GM23338 (cell line): ENCODE measurements at regions not wholly inside any gene's neighbourhood (a gene's known extent, or its start where the extent isn't known, plus 50 kb on each side); places are given as distances from the start of the nearest gene placed in this dataset.
A peak's percentile ranks its signal among the peaks of the same experiment; 100 is the strongest.

Experiments used
- ATAC-seq: fragments of 200-7000 bp; cut with Tn5 transposase; 3 replicates; pipeline ENCODE4 v1.9.1; 2020
- DNase-seq: peaks from one replicate; pipeline ENCODE4 v3.0.0-alpha.2; 2015; ENCODE audit warnings: low spot score
- H2AFZ ChIP-seq: fragments of 200-600 bp; sonication (generic); 2 replicates; pipeline ENCODE4 v1.8.0; 2016; ENCODE audit warnings: antibody characterized with exemption, mild to moderate bottlenecking, moderate library complexity
- H3F3A ChIP-seq: fragments of 200-600 bp; sonication (generic); replicated peaks from 2 replicates; pipeline ENCODE4 v1.8.0; 2017; ENCODE audit warnings: antibody characterized with exemption, mixed run types, low read depth
- H3K27ac ChIP-seq: fragments of 200-600 bp; sonication (generic); 2 replicates; pipeline ENCODE4 v1.6.1; 2016; ENCODE audit warnings: low read depth
- H3K27me3 ChIP-seq: fragments of 200-600 bp; sonication (generic); 2 replicates; pipeline ENCODE4 v1.8.0; 2016; ENCODE audit warnings: mild to moderate bottlenecking, mixed run types, moderate library complexity; ENCODE audit not compliant: insufficient read depth
- H3K36me3 ChIP-seq: fragments of 200-600 bp; sonication (generic); 2 replicates; pipeline ENCODE4 v1.8.0; 2016; ENCODE audit warnings: mild to moderate bottlenecking; ENCODE audit not compliant: insufficient read depth
- H3K4me1 ChIP-seq: fragments of 200-600 bp; sonication (generic); 2 replicates; pipeline ENCODE4 v1.8.0; 2016; ENCODE audit warnings: mild to moderate bottlenecking, moderate library complexity; ENCODE audit not compliant: insufficient read depth
- H3K4me2 ChIP-seq: fragments of 200-600 bp; sonication (generic); 2 replicates; pipeline ENCODE4 v1.7.1; 2017; ENCODE audit warnings: mixed run types
- H3K4me3 ChIP-seq: fragments of 200-600 bp; sonication (generic); 2 replicates; pipeline ENCODE4 v1.6.1; 2016; ENCODE audit warnings: mixed run types
- H3K79me2 ChIP-seq: fragments of 200-600 bp; sonication (generic); replicated peaks from 2 replicates; pipeline ENCODE4 v1.8.0; 2017; ENCODE audit warnings: mild to moderate bottlenecking; ENCODE audit not compliant: insufficient read depth
- H3K9me2 ChIP-seq: fragments of 200-600 bp; sonication (generic); 2 replicates; pipeline ENCODE4 v1.8.0; 2017; ENCODE audit not compliant: insufficient read depth
- H4K20me1 ChIP-seq: fragments of 200-600 bp; sonication (generic); replicated peaks from 2 replicates; pipeline ENCODE4 v1.8.0; 2017; ENCODE audit warnings: mild to moderate bottlenecking; ENCODE audit not compliant: insufficient read depth
- H3K27ac Mint-ChIP-seq: 2 replicates; pipeline ENCODE4 v1.8.0; 2020; ENCODE audit warnings: inconsistent platforms, mild to moderate bottlenecking, moderate library complexity, mixed read lengths
- H3K27me3 Mint-ChIP-seq: 3 replicates; pipeline ENCODE4 v1.8.0; 2022; ENCODE audit warnings: low read depth, mild to moderate bottlenecking, moderate library complexity, mixed read lengths, inconsistent platforms; ENCODE audit not compliant: insufficient read depth, poor library complexity
- H3K36me3 Mint-ChIP-seq: 3 replicates; pipeline ENCODE4 v1.8.0; 2021; ENCODE audit warnings: low read depth, mild to moderate bottlenecking, inconsistent platforms, moderate library complexity, mixed read lengths
- H3K4me1 Mint-ChIP-seq: 3 replicates; pipeline ENCODE4 v1.8.0; 2020; ENCODE audit warnings: mild to moderate bottlenecking, inconsistent platforms, mixed read lengths
- H3K4me3 Mint-ChIP-seq: 3 replicates; pipeline ENCODE4 v1.8.0; 2021; ENCODE audit warnings: moderate library complexity, mild to moderate bottlenecking, inconsistent platforms, mixed read lengths
- H3K9me3 Mint-ChIP-seq: 3 replicates; pipeline ENCODE4 v1.8.0; 2020; ENCODE audit warnings: moderate library complexity, mild to moderate bottlenecking, inconsistent platforms, mixed read lengths
- CREB1 ChIP-seq: fragments of 250-450 bp; sonication (Bioruptor Pico); IDR thresholded peaks from 2 replicates; pipeline ENCODE4 v1.5.0; 2020; ENCODE audit warnings: low read depth, mild to moderate bottlenecking, moderate library complexity
- ETS1 ChIP-seq: IDR thresholded peaks from 2 replicates; pipeline ENCODE4 v1.6.1; 2016; ENCODE audit warnings: antibody characterized with exemption
- EZH2phosphoT487 ChIP-seq: fragments of 200-600 bp; sonication (generic); IDR thresholded peaks from one replicate; pipeline ENCODE4 v1.8.1; 2018; ENCODE audit warnings: antibody characterized with exemption; ENCODE audit not compliant: unreplicated experiment
- JUNB ChIP-seq: IDR thresholded peaks from one replicate; pipeline ENCODE4 v1.6.1; 2016; ENCODE audit warnings: antibody characterized with exemption; ENCODE audit not compliant: unreplicated experiment
- NANOG ChIP-seq: IDR thresholded peaks from 2 replicates; pipeline ENCODE4 v1.6.1; 2016; ENCODE audit warnings: antibody characterized with exemption, borderline replicate concordance
- TF ChIP-seq, protein P1 (sequence below): fragments of 250-450 bp; sonication (Bioruptor Pico); IDR thresholded peaks from 2 replicates; pipeline ENCODE4 v1.5.0; 2020; ENCODE audit warnings: mild to moderate bottlenecking, moderate library complexity
- TF ChIP-seq, protein P2 (sequence below): IDR thresholded peaks from one replicate; pipeline ENCODE4 v1.6.1; 2018; ENCODE audit warnings: antibody characterized with exemption; ENCODE audit not compliant: unreplicated experiment

- Histone ChIP-seq H3K36me3 (no peaks in the 10 kb centered on the region), H2AFZ (no peak overlapping the region), H3K79me2 (no peaks in the 10 kb centered on the region), H3K4me1 (peaks cover 29% of the 10 kb centered on the region), H3K9me2 (no peaks in the 10 kb centered on the region), H3K27me3 (no peaks in the 10 kb centered on the region), H4K20me1 (no peaks in the 10 kb centered on the region), H3K27ac (no peak overlapping the region), H3K4me2 (no peak overlapping the region), H3K4me3 (no peak overlapping the region), H3F3A (no peaks in the 10 kb centered on the region)
- Mint-ChIP-seq H3K36me3 (no peaks in the 10 kb centered on the region), H3K9me3 (no peaks in the 10 kb centered on the region), H3K4me1 (peaks cover 30% of the 10 kb centered on the region), H3K27ac (peak overlapping the region; percentile 80; the same call in 1 of the 2 replicates), H3K27me3 (no peaks in the 10 kb centered on the region), H3K4me3 (no peak overlapping the region)
- ATAC-seq = no peak
- DNase-seq = no peak
- TF ChIP-seq ETS1 (no peak), NANOG (no peak), EZH2phosphoT487 (no peak), JUNB (no peak)
- TF ChIP-seq, protein P1, sequence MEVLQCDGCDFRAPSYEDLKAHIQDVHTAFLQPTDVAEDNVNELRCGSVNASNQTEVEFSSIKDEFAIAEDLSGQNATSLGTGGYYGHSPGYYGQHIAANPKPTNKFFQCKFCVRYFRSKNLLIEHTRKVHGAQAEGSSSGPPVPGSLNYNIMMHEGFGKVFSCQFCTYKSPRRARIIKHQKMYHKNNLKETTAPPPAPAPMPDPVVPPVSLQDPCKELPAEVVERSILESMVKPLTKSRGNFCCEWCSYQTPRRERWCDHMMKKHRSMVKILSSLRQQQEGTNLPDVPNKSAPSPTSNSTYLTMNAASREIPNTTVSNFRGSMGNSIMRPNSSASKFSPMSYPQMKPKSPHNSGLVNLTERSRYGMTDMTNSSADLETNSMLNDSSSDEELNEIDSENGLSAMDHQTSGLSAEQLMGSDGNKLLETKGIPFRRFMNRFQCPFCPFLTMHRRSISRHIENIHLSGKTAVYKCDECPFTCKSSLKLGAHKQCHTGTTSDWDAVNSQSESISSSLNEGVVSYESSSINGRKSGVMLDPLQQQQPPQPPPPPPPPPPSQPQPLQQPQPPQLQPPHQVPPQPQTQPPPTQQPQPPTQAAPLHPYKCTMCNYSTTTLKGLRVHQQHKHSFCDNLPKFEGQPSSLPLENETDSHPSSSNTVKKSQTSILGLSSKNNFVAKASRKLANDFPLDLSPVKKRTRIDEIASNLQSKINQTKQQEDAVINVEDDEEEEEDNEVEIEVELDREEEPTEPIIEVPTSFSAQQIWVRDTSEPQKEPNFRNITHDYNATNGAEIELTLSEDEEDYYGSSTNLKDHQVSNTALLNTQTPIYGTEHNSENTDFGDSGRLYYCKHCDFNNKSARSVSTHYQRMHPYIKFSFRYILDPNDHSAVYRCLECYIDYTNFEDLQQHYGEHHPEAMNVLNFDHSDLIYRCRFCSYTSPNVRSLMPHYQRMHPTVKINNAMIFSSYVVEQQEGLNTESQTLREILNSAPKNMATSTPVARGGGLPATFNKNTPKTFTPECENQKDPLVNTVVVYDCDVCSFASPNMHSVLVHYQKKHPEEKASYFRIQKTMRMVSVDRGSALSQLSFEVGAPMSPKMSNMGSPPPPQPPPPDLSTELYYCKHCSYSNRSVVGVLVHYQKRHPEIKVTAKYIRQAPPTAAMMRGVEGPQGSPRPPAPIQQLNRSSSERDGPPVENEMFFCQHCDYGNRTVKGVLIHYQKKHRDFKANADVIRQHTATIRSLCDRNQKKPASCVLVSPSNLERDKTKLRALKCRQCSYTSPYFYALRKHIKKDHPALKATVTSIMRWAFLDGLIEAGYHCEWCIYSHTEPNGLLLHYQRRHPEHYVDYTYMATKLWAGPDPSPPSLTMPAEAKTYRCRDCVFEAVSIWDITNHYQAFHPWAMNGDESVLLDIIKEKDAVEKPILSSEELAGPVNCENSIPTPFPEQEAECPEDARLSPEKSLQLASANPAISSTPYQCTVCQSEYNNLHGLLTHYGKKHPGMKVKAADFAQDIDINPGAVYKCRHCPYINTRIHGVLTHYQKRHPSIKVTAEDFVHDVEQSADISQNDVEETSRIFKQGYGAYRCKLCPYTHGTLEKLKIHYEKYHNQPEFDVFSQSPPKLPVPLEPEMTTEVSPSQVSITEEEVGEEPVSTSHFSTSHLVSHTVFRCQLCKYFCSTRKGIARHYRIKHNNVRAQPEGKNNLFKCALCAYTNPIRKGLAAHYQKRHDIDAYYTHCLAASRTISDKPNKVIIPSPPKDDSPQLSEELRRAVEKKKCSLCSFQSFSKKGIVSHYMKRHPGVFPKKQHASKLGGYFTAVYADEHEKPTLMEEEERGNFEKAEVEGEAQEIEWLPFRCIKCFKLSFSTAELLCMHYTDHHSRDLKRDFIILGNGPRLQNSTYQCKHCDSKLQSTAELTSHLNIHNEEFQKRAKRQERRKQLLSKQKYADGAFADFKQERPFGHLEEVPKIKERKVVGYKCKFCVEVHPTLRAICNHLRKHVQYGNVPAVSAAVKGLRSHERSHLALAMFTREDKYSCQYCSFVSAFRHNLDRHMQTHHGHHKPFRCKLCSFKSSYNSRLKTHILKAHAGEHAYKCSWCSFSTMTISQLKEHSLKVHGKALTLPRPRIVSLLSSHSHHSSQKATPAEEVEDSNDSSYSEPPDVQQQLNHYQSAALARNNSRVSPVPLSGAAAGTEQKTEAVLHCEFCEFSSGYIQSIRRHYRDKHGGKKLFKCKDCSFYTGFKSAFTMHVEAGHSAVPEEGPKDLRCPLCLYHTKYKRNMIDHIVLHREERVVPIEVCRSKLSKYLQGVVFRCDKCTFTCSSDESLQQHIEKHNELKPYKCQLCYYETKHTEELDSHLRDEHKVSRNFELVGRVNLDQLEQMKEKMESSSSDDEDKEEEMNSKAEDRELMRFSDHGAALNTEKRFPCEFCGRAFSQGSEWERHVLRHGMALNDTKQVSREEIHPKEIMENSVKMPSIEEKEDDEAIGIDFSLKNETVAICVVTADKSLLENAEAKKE = no peak
Measured at GRCh38 chr3:76684946-76685345, 355.0 kb upstream of the ROBO2 start.

DNA sequence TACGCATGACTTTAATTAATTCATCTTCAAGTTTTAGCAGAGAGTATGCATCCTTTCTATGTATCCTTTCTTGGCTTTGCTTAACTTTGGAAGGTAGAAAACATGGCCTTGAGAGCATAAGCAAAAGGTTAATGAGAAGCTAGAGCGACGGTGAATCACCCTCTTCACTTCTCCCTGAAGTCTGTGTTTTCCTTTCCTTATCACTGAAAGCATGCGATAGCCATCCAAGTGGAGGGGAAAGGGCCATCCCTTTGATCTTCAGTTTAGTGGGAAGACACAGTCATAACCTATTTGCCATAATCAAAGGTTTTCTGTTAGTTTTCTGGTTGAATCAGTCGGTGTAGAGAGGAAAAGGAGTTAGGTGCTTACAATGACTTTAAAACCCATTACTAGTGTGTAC, 354.0 kb upstream of the ROBO2 start:
- no peak overlapping the region for H3K4me3 ChIP-seq
- H4K20me1 ChIP-seq = no peaks in the 10 kb centered on the region
- DNase-seq = peak; percentile 23
- Mint-ChIP-seq H3K4me3 (no peak overlapping the region), H3K27ac (peak overlapping the region; percentile 85), H3K36me3 (no peaks in the 10 kb centered on the region), H3K4me1 (peaks cover 30% of the 10 kb centered on the region), H3K27me3 (no peaks in the 10 kb centered on the region), H3K9me3 (no peaks in the 10 kb centered on the region)
- no peak overlapping the region for H3K4me2 ChIP-seq
- H3K9me2 ChIP-seq = no peaks in the 10 kb centered on the region
- no peaks in the 10 kb centered on the region for H3K36me3 ChIP-seq
- ATAC-seq = no peak
- no peaks in the 10 kb centered on the region for H3K79me2 ChIP-seq
- no peaks in the 10 kb centered on the region for H3F3A ChIP-seq
- H3K4me1 ChIP-seq = peaks cover 29% of the 10 kb centered on the region
- H3K27ac ChIP-seq = no peak overlapping the region
- H2AFZ ChIP-seq = no peak overlapping the region; the same call in 1 of the 2 replicates
- H3K27me3 ChIP-seq = no peaks in the 10 kb centered on the region
- no peak for TF ChIP-seq JUNB
- TF ChIP-seq, protein P2, sequence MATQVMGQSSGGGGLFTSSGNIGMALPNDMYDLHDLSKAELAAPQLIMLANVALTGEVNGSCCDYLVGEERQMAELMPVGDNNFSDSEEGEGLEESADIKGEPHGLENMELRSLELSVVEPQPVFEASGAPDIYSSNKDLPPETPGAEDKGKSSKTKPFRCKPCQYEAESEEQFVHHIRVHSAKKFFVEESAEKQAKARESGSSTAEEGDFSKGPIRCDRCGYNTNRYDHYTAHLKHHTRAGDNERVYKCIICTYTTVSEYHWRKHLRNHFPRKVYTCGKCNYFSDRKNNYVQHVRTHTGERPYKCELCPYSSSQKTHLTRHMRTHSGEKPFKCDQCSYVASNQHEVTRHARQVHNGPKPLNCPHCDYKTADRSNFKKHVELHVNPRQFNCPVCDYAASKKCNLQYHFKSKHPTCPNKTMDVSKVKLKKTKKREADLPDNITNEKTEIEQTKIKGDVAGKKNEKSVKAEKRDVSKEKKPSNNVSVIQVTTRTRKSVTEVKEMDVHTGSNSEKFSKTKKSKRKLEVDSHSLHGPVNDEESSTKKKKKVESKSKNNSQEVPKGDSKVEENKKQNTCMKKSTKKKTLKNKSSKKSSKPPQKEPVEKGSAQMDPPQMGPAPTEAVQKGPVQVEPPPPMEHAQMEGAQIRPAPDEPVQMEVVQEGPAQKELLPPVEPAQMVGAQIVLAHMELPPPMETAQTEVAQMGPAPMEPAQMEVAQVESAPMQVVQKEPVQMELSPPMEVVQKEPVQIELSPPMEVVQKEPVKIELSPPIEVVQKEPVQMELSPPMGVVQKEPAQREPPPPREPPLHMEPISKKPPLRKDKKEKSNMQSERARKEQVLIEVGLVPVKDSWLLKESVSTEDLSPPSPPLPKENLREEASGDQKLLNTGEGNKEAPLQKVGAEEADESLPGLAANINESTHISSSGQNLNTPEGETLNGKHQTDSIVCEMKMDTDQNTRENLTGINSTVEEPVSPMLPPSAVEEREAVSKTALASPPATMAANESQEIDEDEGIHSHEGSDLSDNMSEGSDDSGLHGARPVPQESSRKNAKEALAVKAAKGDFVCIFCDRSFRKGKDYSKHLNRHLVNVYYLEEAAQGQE = no peak
- TF ChIP-seq CREB1 = no peak
